Activated naive CD8-positive, alpha-beta T cell treated with anti-CD3 and anti-CD28 coated beads, Interleukin-2, amount 10 ng/mL, durations not matched to agents 7 days and 5 days (primary cell): ENCODE measurements at regions not wholly inside any gene's neighbourhood (a gene's known extent, or its start where the extent isn't known, plus 50 kb on each side); places are given as distances from the start of the nearest gene placed in this dataset.
A peak's percentile ranks its signal among the peaks of the same experiment; 100 is the strongest.

ENCODE experiments used
- ATAC-seq: fragments of 150-1000 bp; cut with Tn5 transposase; one replicate; pipeline ENCODE4 v1.10.0; 2021; ENCODE audit warnings: low read depth, moderate library complexity
- POLR2A ChIA-PET: fragments of 350-600 bp; sonication (Branson Sonifier 250); formaldehyde crosslinking; loops from one replicate; lab custom pipeline; 2021; ENCODE audit warnings: antibody characterized with exemption; lab: Charles Lee
- DNase-seq: peaks from one replicate; pipeline ENCODE4 v3.0.0; 2021
- H3K27ac Mint-ChIP-seq: one replicate; pipeline ENCODE4 v1.8.0; 2022; ENCODE audit warnings: mild to moderate bottlenecking, mixed read lengths
- H3K27me3 Mint-ChIP-seq: one replicate; pipeline ENCODE4 v1.8.0; 2022; ENCODE audit warnings: mild to moderate bottlenecking, moderate library complexity, mixed read lengths
- H3K36me3 Mint-ChIP-seq: one replicate; pipeline ENCODE4 v1.8.0; 2021; ENCODE audit warnings: mild to moderate bottlenecking, mixed read lengths
- H3K4me1 Mint-ChIP-seq: one replicate; pipeline ENCODE4 v1.8.0; 2021; ENCODE audit warnings: mixed read lengths
- H3K4me3 Mint-ChIP-seq: one replicate; pipeline ENCODE4 v1.8.0; 2022; ENCODE audit warnings: mild to moderate bottlenecking, moderate library complexity, mixed read lengths
- H3K9me3 Mint-ChIP-seq: one replicate; pipeline ENCODE4 v1.8.0; 2021; ENCODE audit warnings: mixed read lengths

DNA sequence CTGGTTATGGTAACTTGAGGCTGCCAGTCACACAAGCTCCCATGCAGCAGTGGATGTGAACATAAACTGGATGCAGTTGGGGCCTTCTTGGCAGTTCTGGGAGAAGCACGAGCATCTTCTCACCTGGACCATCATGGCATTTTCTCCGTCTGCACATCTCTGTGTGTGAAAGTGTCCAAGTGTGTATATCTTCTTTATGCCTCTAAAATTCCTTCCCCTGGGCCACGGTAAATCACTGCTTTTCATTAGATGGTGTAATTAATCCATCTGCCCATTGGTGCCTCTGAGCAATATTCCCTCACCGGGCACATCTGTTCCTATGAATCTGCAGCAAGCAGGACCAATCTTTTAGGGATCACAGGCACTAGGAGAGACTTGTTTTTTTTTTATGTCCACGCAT lies 138.0 kb downstream of the MAP3K7 start:
- H3K27me3 Mint-ChIP-seq = no peaks in the 10 kb centered on the region

GRCh38 chr6:90446164-90446563 lies 140.7 kb downstream of the MAP3K7 start:
- Mint-ChIP-seq H3K27me3 (no peaks in the 10 kb centered on the region), H3K4me1 (peaks cover 21% of the 10 kb centered on the region), H3K4me3 (no peak overlapping the region), H3K27ac (no peak overlapping the region), H3K36me3 (peaks cover 16% of the 10 kb centered on the region), H3K9me3 (peaks cover 4% of the 10 kb centered on the region)
- ATAC-seq (no peak), DNase-seq (no peak)
- POLR2A ChIA-PET = no interaction called here

More for the DNA sequence above, 138.0 kb downstream of the MAP3K7 start:
- H3K36me3 Mint-ChIP-seq = peaks cover 16% of the 10 kb centered on the region
- ATAC-seq = no peak
- no peak overlapping the region for H3K4me3 Mint-ChIP-seq
- no peak overlapping the region for H3K27ac Mint-ChIP-seq
- H3K9me3 Mint-ChIP-seq = peaks cover 4% of the 10 kb centered on the region
- no peak for DNase-seq
- peaks cover 19% of the 10 kb centered on the region for H3K4me1 Mint-ChIP-seq
- POLR2A ChIA-PET = no interaction called here

DNA sequence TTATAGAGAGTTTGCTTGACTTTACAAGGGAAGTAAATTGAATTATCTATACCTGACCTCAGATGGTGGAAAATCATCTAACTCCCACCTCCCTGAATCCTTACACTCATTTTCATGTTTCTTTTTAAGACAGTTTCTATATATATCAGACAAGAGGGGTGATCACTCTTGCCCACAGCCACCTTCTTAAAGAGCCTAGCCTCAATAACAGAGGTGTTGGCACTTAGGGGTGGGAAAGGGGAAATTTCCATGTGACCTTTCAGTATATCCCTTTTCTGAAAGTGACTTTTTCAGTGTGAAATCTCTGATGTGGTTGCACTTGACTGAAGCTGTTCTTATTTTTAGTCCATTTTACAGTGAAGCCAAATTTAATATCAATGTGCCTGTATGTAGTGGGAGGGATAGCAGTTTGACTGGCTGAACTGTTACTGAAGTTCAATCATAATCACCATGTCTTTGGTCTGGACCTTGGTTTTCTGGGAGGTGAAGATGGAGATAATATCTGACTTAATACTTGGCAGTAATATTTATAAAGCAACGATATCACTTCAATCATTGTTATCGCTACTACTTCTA lies 141.3 kb downstream of the MAP3K7 start:
- peaks cover 4% of the 10 kb centered on the region for H3K9me3 Mint-ChIP-seq
- H3K4me1 Mint-ChIP-seq = peaks cover 18% of the 10 kb centered on the region
- H3K27me3 Mint-ChIP-seq = no peaks in the 10 kb centered on the region
- H3K27ac Mint-ChIP-seq = no peak overlapping the region
- peaks cover 13% of the 10 kb centered on the region for H3K36me3 Mint-ChIP-seq
- POLR2A ChIA-PET = no interaction called here
- H3K4me3 Mint-ChIP-seq = no peak overlapping the region
- peak; percentile 21 for ATAC-seq
- no peak for DNase-seq

DNA sequence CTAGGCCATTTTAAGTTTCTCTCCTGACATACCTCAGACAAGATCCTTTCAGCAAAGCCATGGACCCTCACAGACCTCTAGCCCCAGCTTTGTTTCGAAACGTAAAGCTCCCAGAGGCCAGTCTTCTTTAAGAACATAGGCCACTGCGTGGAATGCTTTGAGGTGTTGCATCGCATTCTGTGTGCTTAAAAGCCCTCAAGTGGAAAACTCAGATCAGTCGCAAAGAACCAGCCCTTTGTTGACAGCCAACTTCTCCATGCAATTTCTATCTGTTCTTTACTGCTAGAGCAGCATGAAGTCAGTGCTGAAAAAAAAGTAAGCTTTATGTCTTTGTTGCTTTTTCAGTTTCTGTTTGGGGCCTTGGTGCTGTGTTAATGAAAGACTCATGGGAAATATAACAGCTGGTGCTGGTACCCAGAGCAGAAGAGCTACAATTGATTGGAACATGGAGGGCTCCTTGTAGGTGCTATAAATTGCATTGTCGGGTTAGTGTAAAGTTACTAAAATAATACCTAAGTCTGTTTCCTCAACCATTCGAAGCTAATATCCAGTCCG lies 142.6 kb downstream of the MAP3K7 start:
- DNase-seq = no peak
- Mint-ChIP-seq H3K36me3 (peaks cover 13% of the 10 kb centered on the region), H3K9me3 (peaks cover 4% of the 10 kb centered on the region), H3K4me3 (peak overlapping the region; percentile 14), H3K27me3 (no peaks in the 10 kb centered on the region), H3K4me1 (peaks cover 24% of the 10 kb centered on the region), H3K27ac (peak overlapping the region; percentile 53)
- POLR2A ChIA-PET = interaction anchor here (0.6 to 2.0 kb wide), 2 partner anchors 19 to 21 kb away, joined by 3 to 5 read pairs; no protein-coding TSS in a partner anchor
- ATAC-seq = peak; percentile 37

- no peak overlapping the region for H3K4me3 Mint-ChIP-seq
- H3K36me3 Mint-ChIP-seq = peaks cover 13% of the 10 kb centered on the region
- peaks cover 6% of the 10 kb centered on the region for H3K9me3 Mint-ChIP-seq
- DNase-seq (no peak), ATAC-seq (no peak)
- H3K4me1 Mint-ChIP-seq = peaks cover 24% of the 10 kb centered on the region
- POLR2A ChIA-PET = interaction anchor here (0.7 kb wide), 1 partner anchor 18 kb away, joined by 3 read pairs; no protein-coding TSS in a partner anchor
- no peak overlapping the region for H3K27ac Mint-ChIP-seq
- H3K27me3 Mint-ChIP-seq = no peaks in the 10 kb centered on the region
Measured at GRCh38 chr6:90442366-90442765, 144.5 kb downstream of the MAP3K7 start.

- Mint-ChIP-seq H3K27me3 (no peaks in the 10 kb centered on the region), H3K4me1 (peaks cover 20% of the 10 kb centered on the region), H3K27ac (no peak overlapping the region), H3K4me3 (no peak overlapping the region), H3K36me3 (peaks cover 8% of the 10 kb centered on the region), H3K9me3 (peaks cover 6% of the 10 kb centered on the region)
- ATAC-seq = no peak
- POLR2A ChIA-PET = no interaction called here
- no peak for DNase-seq
Measured at GRCh38 chr6:90440586-90441283, 144.1 kb upstream of the BACH2 start.

DNA sequence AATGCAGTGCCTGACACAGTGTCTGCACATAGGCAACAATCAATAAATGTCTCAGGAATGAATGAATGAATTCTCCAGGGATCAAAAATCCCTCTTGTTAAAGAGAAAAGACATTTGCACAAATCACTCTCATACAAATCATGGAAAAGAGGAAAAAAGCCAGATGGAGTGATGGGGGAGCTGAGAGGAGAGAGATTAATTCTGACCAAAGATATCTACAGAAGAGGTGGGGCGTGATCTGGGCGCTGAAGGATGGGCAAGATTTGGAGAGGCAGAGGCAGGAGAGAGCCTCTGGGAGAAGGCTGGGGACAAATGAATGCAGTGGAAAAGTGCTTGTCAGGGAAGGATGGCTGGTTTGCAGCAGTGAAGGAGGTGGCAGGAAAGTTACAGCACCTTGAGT lies 142.9 kb upstream of the BACH2 start:
- Mint-ChIP-seq H3K4me1 (peaks cover 11% of the 10 kb centered on the region), H3K27ac (no peak overlapping the region), H3K36me3 (peaks cover 3% of the 10 kb centered on the region), H3K9me3 (peaks cover 8% of the 10 kb centered on the region), H3K27me3 (no peaks in the 10 kb centered on the region), H3K4me3 (no peak overlapping the region)
- DNase-seq (no peak), ATAC-seq (no peak)
- POLR2A ChIA-PET = no interaction called here

- no peak overlapping the region for H3K4me3 Mint-ChIP-seq
- ATAC-seq (no peak), DNase-seq (no peak)
- H3K4me1 Mint-ChIP-seq = peaks cover 10% of the 10 kb centered on the region
- POLR2A ChIA-PET = no interaction called here
- H3K27ac Mint-ChIP-seq = no peak overlapping the region
- H3K9me3 Mint-ChIP-seq = peaks cover 25% of the 10 kb centered on the region
- no peaks in the 10 kb centered on the region for H3K27me3 Mint-ChIP-seq
- peaks cover 25% of the 10 kb centered on the region for H3K36me3 Mint-ChIP-seq
Measured at GRCh38 chr6:90436403-90436802, 139.8 kb upstream of the BACH2 start.

DNA sequence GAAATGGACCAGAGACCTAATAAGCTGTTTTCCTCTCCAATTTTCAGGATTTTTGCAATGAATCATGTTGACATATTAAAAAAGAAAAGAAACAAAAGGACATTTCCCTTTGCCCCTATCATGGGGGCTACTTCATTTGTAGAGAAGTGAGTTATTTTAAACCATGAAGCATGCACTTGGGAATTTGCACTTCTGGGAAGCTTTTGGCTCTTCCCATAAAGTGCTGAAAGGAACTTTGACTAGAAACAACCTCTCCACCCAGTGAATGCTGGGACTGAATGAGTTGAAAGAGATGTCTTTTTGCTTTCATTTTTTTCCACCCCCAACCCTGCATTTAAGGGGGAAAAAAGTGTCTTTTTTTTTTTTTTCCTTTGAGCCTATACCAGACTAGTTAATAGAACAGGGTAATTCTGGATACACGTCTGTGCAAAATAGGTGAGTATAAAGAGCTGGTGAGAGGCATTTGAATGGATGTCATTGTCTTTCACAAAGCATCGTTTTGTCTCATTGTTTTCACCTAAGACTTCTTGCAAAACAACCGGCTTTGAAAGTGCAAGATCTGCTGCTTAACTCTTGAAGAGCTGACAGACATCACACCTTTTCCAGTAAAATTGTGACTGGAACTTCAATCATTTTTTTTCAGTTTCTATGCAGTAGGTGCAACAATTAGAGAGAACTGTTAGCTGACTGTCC lies 138.7 kb upstream of the BACH2 start:
- DNase-seq = no peak
- Mint-ChIP-seq H3K4me1 (peaks cover 10% of the 10 kb centered on the region), H3K27ac (no peak overlapping the region), H3K36me3 (peaks cover 29% of the 10 kb centered on the region), H3K27me3 (no peaks in the 10 kb centered on the region), H3K4me3 (no peak overlapping the region), H3K9me3 (peaks cover 31% of the 10 kb centered on the region)
- POLR2A ChIA-PET = interaction anchor here (0.8 kb wide), 1 partner anchor 22 kb away, joined by 3 read pairs; no protein-coding TSS in a partner anchor
- no peak for ATAC-seq

DNA sequence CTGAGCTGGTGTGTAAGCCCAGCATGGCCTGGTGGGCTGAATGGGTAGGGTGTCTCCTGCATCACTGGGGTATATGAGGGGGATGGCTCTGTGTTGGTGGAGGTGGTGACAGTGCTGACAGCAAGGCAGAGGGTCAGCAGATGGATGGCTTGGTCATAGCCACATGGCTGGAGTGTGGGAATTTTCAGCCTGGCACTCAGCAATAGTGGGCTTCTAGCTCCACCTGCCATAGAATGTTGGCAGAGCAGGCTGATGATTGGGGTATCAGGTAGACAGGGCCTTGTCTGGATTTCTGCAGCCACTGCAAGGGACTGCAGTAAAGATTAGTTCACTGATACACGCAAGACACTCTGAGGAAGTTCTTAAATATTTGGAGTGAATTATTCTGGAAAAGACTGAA lies 137.5 kb upstream of the BACH2 start:
- Mint-ChIP-seq H3K9me3 (peaks cover 37% of the 10 kb centered on the region), H3K36me3 (peaks cover 36% of the 10 kb centered on the region), H3K4me1 (peaks cover 4% of the 10 kb centered on the region), H3K27me3 (no peaks in the 10 kb centered on the region), H3K27ac (no peak overlapping the region), H3K4me3 (no peak overlapping the region)
- DNase-seq (no peak), ATAC-seq (no peak)
- POLR2A ChIA-PET = no interaction called here

- Mint-ChIP-seq H3K4me1 (peaks cover 4% of the 10 kb centered on the region), H3K27ac (no peak overlapping the region), H3K27me3 (no peaks in the 10 kb centered on the region), H3K4me3 (no peak overlapping the region), H3K36me3 (peaks cover 36% of the 10 kb centered on the region), H3K9me3 (peaks cover 37% of the 10 kb centered on the region)
- POLR2A ChIA-PET = interaction anchor here (1.1 kb wide), 1 partner anchor 9 kb away, joined by 4 read pairs; no protein-coding TSS in a partner anchor
- ATAC-seq = no peak
- no peak for DNase-seq
Measured at GRCh38 chr6:90432937-90433336, 136.3 kb upstream of the BACH2 start.

GRCh38 chr6:90432041-90432775 lies 135.6 kb upstream of the BACH2 start:
- Mint-ChIP-seq H3K9me3 (peaks cover 36% of the 10 kb centered on the region), H3K27ac (no peak overlapping the region), H3K4me3 (no peak overlapping the region), H3K4me1 (peaks cover 4% of the 10 kb centered on the region), H3K36me3 (peaks cover 36% of the 10 kb centered on the region), H3K27me3 (no peaks in the 10 kb centered on the region)
- ATAC-seq = no peak
- POLR2A ChIA-PET = interaction anchor here (0.8 to 1.1 kb wide), 3 partner anchors 9 to 31 kb away, joined by 3 to 5 read pairs (median 4); no protein-coding TSS in a partner anchor
- no peak for DNase-seq

DNA sequence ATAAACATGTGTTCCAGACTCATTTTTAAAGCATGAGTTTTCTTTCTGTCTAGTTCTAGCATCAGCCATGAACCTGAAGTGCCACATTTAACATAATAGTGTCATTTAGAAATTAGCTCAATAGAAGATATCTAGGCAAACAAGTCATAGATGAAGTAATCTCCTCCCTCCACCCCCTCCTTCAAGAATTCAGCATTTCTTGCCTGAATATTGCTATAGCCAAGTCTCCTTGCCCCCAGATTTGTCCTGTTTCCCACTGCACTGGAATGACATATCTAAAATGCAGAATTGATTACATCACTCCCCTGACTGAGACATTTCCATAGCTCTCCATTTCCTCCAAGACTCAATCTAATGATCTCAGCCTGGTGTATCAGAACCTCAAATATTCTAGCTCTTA lies 134.9 kb upstream of the BACH2 start:
- Mint-ChIP-seq H3K4me1 (peaks cover 4% of the 10 kb centered on the region), H3K27ac (no peak overlapping the region), H3K27me3 (no peaks in the 10 kb centered on the region), H3K9me3 (peaks cover 35% of the 10 kb centered on the region), H3K36me3 (peaks cover 39% of the 10 kb centered on the region), H3K4me3 (no peak overlapping the region)
- POLR2A ChIA-PET = interaction anchor here (0.8 to 1.1 kb wide), 3 partner anchors 8 to 31 kb away, joined by 3 to 5 read pairs (median 4); no protein-coding TSS in a partner anchor
- ATAC-seq (no peak), DNase-seq (no peak)
